ENCODE measurements at regions not wholly inside any gene's neighbourhood (a gene's known extent, or its start where the extent isn't known, plus 50 kb on each side); places are given as distances from the start of the nearest gene placed in this dataset.
A peak's percentile ranks its signal among the peaks of the same experiment; 100 is the strongest.
"Not testable (repeated sequence)": the region's sequence is repeated elsewhere in the genome, so short reads cannot be mapped to it uniquely, and the experiment has no call there.

DNA sequence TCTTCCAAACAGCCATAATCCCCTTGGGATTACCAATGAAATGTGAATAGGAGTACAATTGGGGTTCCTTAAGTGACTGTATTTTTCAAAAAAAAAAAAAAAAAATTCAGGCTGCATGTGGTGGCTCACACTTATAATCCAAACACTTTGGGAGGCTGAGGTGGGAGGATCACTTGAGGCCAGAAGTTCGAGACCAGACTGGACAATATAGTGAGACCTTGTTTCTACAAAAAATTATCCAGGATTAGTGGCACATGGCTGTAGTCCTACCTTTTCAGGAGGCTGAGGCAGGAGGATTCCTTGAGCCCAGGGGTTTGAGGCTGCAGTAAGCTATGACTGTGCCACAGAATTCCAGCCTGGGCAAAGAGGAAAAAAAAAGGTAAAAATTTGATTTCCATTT is 189.6 kb upstream of the GATA6 start:
- WGBS, 2 donors (ENCODE audit: extremely low coverage in 2 of 2, insufficient read length in 2 of 2, insufficient replicate concordance in 1 of 2): no CpG with 5 or more reads among the region's 1 CpG
- Histone ChIP-seq H2BK120ac (ENCODE audit: low read depth, low read length) (no peak overlapping the region), H3K79me1 (ENCODE audit: low read depth, low read length) (no peaks in the 10 kb centered on the region), H3K4ac (ENCODE audit: low read length) (no peak overlapping the region), H3K4me1 (ENCODE audit: control insufficient read depth in 2 of 2, insufficient read depth in 1 of 2, low read depth in 1 of 2, low read length in 2 of 2) (peaks cover 0 to 5% of the 10 kb centered on the region in 2 donors), H3K9me3 (replicated peaks in 1 of 2; ENCODE audit: control insufficient read depth in 2 of 2, insufficient read depth in 1 of 2, low read depth in 1 of 2, low read length in 2 of 2) (no peaks in the 10 kb centered on the region), H3K9ac (ENCODE audit: low read depth, low read length, poor library complexity) (no peak overlapping the region), H3K23ac (ENCODE audit: low read depth, low read length, poor library complexity) (no peak overlapping the region), H3K14ac (ENCODE audit: low read length) (no peak overlapping the region), H4K8ac (ENCODE audit: low read depth, low read length) (no peak overlapping the region), H3K36me3 (replicated peaks in 1 of 2; ENCODE audit: control insufficient read depth in 2 of 2, insufficient read depth in 2 of 2, low read length in 2 of 2) (no peaks in the 10 kb centered on the region), H2BK12ac (ENCODE audit: low read length) (no peak overlapping the region), H3K18ac (ENCODE audit: low read length) (no peak overlapping the region), H4K91ac (ENCODE audit: low read depth, low read length, poor library complexity) (no peak overlapping the region), H2BK5ac (ENCODE audit: low read length) (no peak overlapping the region), H3K4me3 (ENCODE audit: low read length in 2 of 2) (no peak overlapping the region), H2BK15ac (ENCODE audit: low read length) (no peak overlapping the region), H3K27ac (replicated peaks; ENCODE audit: low read length) (no peak overlapping the region), H2AFZ (ENCODE audit: low read length) (no peak overlapping the region), H3K4me2 (ENCODE audit: insufficient read depth, low read length, poor library complexity, severe bottlenecking) (no peak overlapping the region), H3K27me3 (ENCODE audit: control insufficient read depth in 3 of 3, insufficient read depth in 3 of 3, low read depth in 1 of 3, low read length in 3 of 3) (no peaks in the 10 kb centered on the region), H2AK5ac (ENCODE audit: low read depth, low read length) (no peak overlapping the region)
- no peak for DNase-seq (ENCODE audit: low spot score)

GRCh38 chr18:21980744-21981143 is 188.6 kb upstream of the GATA6 start:
- Histone ChIP-seq H3K9ac (ENCODE audit: low read depth, low read length, poor library complexity) (no peak overlapping the region), H2AFZ (ENCODE audit: low read length) (no peak overlapping the region), H4K91ac (ENCODE audit: low read depth, low read length, poor library complexity) (no peak overlapping the region), H3K36me3 (replicated peaks in 1 of 2; ENCODE audit: control insufficient read depth in 2 of 2, insufficient read depth in 2 of 2, low read length in 2 of 2) (no peaks in the 10 kb centered on the region), H3K4ac (ENCODE audit: low read length) (no peak overlapping the region), H4K8ac (ENCODE audit: low read depth, low read length) (no peak overlapping the region), H2BK12ac (ENCODE audit: low read length) (no peak overlapping the region), H3K18ac (ENCODE audit: low read length) (no peak overlapping the region), H3K79me1 (ENCODE audit: low read depth, low read length) (no peaks in the 10 kb centered on the region), H2AK5ac (ENCODE audit: low read depth, low read length) (no peak overlapping the region), H3K27me3 (ENCODE audit: control insufficient read depth in 3 of 3, insufficient read depth in 3 of 3, low read depth in 1 of 3, low read length in 3 of 3) (no peaks in the 10 kb centered on the region), H2BK5ac (ENCODE audit: low read length) (no peak overlapping the region), H2BK15ac (ENCODE audit: low read length) (no peak overlapping the region), H3K23ac (ENCODE audit: low read depth, low read length, poor library complexity) (no peak overlapping the region), H3K4me3 (ENCODE audit: low read length in 2 of 2) (no peak overlapping the region), H3K4me2 (ENCODE audit: insufficient read depth, low read length, poor library complexity, severe bottlenecking) (no peak overlapping the region), H3K27ac (replicated peaks; ENCODE audit: low read length) (no peak overlapping the region), H2BK120ac (ENCODE audit: low read depth, low read length) (no peak overlapping the region), H3K14ac (ENCODE audit: low read length) (no peak overlapping the region), H3K9me3 (replicated peaks in 1 of 2; ENCODE audit: control insufficient read depth in 2 of 2, insufficient read depth in 1 of 2, low read depth in 1 of 2, low read length in 2 of 2) (no peaks in the 10 kb centered on the region), H3K4me1 (ENCODE audit: control insufficient read depth in 2 of 2, insufficient read depth in 1 of 2, low read depth in 1 of 2, low read length in 2 of 2) (peaks cover 0 to 5% of the 10 kb centered on the region in 2 donors)
- DNase-seq (ENCODE audit: low spot score): no peak
- WGBS, 2 donors (ENCODE audit: extremely low coverage in 2 of 2, insufficient read length in 2 of 2, insufficient replicate concordance in 1 of 2): no CpG with 5 or more reads among the region's 5 CpGs

- H3K4me3 ChIP-seq (ENCODE audit: low read length in 2 of 2); DNase-seq (ENCODE audit: low spot score); H2BK15ac ChIP-seq (ENCODE audit: low read length); H2AFZ ChIP-seq (ENCODE audit: low read length); H3K4me2 ChIP-seq (ENCODE audit: insufficient read depth, low read length, poor library complexity, severe bottlenecking); H3K79me1 ChIP-seq (ENCODE audit: low read depth, low read length); H3K4me1 ChIP-seq (ENCODE audit: control insufficient read depth in 2 of 2, insufficient read depth in 1 of 2, low read depth in 1 of 2, low read length in 2 of 2); H3K4ac ChIP-seq (ENCODE audit: low read length); H4K91ac ChIP-seq (ENCODE audit: low read depth, low read length, poor library complexity); H3K27me3 ChIP-seq (ENCODE audit: control insufficient read depth in 3 of 3, insufficient read depth in 3 of 3, low read depth in 1 of 3, low read length in 3 of 3); H3K27ac ChIP-seq (replicated peaks; ENCODE audit: low read length); H3K36me3 ChIP-seq (replicated peaks in 1 of 2; ENCODE audit: control insufficient read depth in 2 of 2, insufficient read depth in 2 of 2, low read length in 2 of 2); H2AK5ac ChIP-seq (ENCODE audit: low read depth, low read length); H3K23ac ChIP-seq (ENCODE audit: low read depth, low read length, poor library complexity); H3K18ac ChIP-seq (ENCODE audit: low read length); H4K8ac ChIP-seq (ENCODE audit: low read depth, low read length); H2BK5ac ChIP-seq (ENCODE audit: low read length); H2BK12ac ChIP-seq (ENCODE audit: low read length); H3K14ac ChIP-seq (ENCODE audit: low read length); H3K9me3 ChIP-seq (replicated peaks in 1 of 2; ENCODE audit: control insufficient read depth in 2 of 2, insufficient read depth in 1 of 2, low read depth in 1 of 2, low read length in 2 of 2); H3K9ac ChIP-seq (ENCODE audit: low read depth, low read length, poor library complexity); H2BK120ac ChIP-seq (ENCODE audit: low read depth, low read length): not testable (repeated sequence)
- WGBS, 2 donors (ENCODE audit: extremely low coverage in 2 of 2, insufficient read length in 2 of 2, insufficient replicate concordance in 1 of 2): no CpG with 5 or more reads among the region's 11 CpGs
Observed at GRCh38 chr18:21981489-21981888, 187.9 kb upstream of the GATA6 start.

DNA sequence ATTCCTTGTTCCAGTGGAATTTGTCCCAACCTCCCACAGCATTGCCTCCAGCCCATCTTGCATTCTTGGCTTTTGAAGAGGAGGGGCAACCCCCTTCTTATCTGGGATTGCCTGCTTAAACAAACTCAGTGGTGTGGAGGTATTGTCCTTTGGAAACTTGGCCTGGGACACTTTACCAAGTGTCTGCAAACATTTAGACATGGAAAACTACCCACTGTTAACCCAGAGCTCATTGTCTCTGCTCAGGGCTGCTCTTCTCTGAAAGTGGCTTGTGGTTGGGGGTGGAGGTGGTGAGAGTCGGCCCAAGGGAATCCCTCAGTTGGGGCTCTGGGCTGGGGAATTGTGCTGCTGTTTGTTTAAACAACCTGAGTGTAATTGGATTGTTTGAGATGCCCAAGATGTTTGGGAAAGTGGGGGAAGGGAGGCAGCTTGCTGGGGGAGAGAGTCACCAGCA is 178.3 kb upstream of the GATA6 start:
- no CpG with 5 or more reads among the region's 1 CpG for WGBS, 2 donors (ENCODE audit: extremely low coverage in 2 of 2, insufficient read length in 2 of 2, insufficient replicate concordance in 1 of 2)
- H3K4me1 ChIP-seq (ENCODE audit: control insufficient read depth in 2 of 2, insufficient read depth in 1 of 2, low read depth in 1 of 2, low read length in 2 of 2): peaks cover 0 to 8% of the 10 kb centered on the region in 2 donors
- peak overlapping the region; percentile 60 for H3K27ac ChIP-seq (replicated peaks; ENCODE audit: low read length)
- no peak overlapping the region for H2BK5ac ChIP-seq (ENCODE audit: low read length)
- H3K23ac ChIP-seq (ENCODE audit: low read depth, low read length, poor library complexity): no peak overlapping the region
- H3K14ac ChIP-seq (ENCODE audit: low read length): no peak overlapping the region
- H2AFZ ChIP-seq (ENCODE audit: low read length): no peak overlapping the region
- H3K18ac ChIP-seq (ENCODE audit: low read length): no peak overlapping the region
- no peak overlapping the region for H4K8ac ChIP-seq (ENCODE audit: low read depth, low read length)
- peak; percentile 35 for DNase-seq (ENCODE audit: low spot score)
- H3K9ac ChIP-seq (ENCODE audit: low read depth, low read length, poor library complexity): no peak overlapping the region
- no peak overlapping the region for H2AK5ac ChIP-seq (ENCODE audit: low read depth, low read length)
- no peak overlapping the region for H3K4me3 ChIP-seq (ENCODE audit: low read length in 2 of 2)
- H2BK120ac ChIP-seq (ENCODE audit: low read depth, low read length): no peak overlapping the region
- no peak overlapping the region for H2BK12ac ChIP-seq (ENCODE audit: low read length)
- no peak overlapping the region for H4K91ac ChIP-seq (ENCODE audit: low read depth, low read length, poor library complexity)
- no peak overlapping the region for H2BK15ac ChIP-seq (ENCODE audit: low read length)
- H3K9me3 ChIP-seq (replicated peaks in 1 of 2; ENCODE audit: control insufficient read depth in 2 of 2, insufficient read depth in 1 of 2, low read depth in 1 of 2, low read length in 2 of 2): no peaks in the 10 kb centered on the region
- H3K36me3 ChIP-seq (replicated peaks in 1 of 2; ENCODE audit: control insufficient read depth in 2 of 2, insufficient read depth in 2 of 2, low read length in 2 of 2): no peaks in the 10 kb centered on the region
- peak overlapping the region; percentile 15 for H3K4me2 ChIP-seq (ENCODE audit: insufficient read depth, low read length, poor library complexity, severe bottlenecking)
- no peaks in the 10 kb centered on the region for H3K27me3 ChIP-seq (ENCODE audit: control insufficient read depth in 3 of 3, insufficient read depth in 3 of 3, low read depth in 1 of 3, low read length in 3 of 3)
- H3K4ac ChIP-seq (ENCODE audit: low read length): no peak overlapping the region
- H3K79me1 ChIP-seq (ENCODE audit: low read depth, low read length): no peaks in the 10 kb centered on the region

All from neuronal stem cell (in vitro differentiated cells).